ENCODE measurements at regions not wholly inside any gene's neighbourhood (a gene's known extent, or its start where the extent isn't known, plus 50 kb on each side); places are given as distances from the start of the nearest gene placed in this dataset.

GRCh38 chr1:191729742-191730141, 428.5 kb upstream of the RGS18 start:
- TF ChIP-seq CTCF (IDR thresholded peaks at IDR 0.05; ENCODE audit: borderline replicate concordance, extremely low read depth, low read length, poor library complexity, severe bottlenecking) (no peak), EZH2 (IDR thresholded peaks at IDR 0.05; ENCODE audit: borderline replicate concordance, low read depth, low read length, severe bottlenecking) (no peak)
